NK-92 (cell line): ENCODE measurements at regions not wholly inside any gene's neighbourhood (a gene's known extent, or its start where the extent isn't known, plus 50 kb on each side); places are given as distances from the start of the nearest gene placed in this dataset.
"Not testable (repeated sequence)": the region's sequence is repeated elsewhere in the genome, so short reads cannot be mapped to it uniquely, and the experiment has no call there.

Experiments used
- DNase-seq: peaks from one replicate; lab custom pipeline; 2025; ENCODE audit not compliant: unreplicated experiment; lab: John Stamatoyannopoulos, UW

DNA sequence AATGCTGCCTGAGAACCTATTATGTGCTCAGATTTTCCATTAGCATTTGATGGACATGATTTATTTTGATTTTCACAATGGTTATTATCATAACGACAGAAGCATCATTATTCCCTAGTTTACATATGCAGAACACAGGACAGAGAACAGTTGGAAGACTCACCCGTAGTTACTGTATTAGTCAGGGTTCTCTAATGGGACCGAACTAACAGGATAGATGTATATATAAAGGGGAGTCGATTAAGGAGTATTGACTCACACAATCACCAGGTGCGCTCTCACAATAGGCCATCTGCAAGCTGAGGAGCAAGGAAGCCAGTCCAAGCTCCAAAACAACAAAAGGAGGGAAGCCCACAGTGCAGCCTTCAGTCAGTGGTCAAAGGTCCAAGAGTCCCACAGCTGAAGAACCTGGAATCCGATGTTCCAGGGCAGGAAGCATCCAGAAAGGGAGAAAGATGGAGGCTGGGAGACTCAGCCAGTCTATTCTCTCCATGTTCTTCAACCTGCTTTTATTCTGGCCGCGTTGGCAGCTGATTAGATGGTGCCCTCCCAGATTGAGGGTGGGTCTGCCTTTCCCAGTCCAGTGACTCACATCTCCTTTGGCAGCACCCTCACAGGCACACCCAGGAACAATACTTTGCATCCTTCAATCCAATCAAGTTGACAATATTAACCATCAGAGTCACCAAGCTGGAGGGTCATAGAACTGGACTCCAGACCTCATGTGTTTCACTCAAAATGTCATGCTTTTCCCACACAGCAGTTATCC is 92.7 kb upstream of the XYLT1 start:
- DNase-seq: no peak

DNA sequence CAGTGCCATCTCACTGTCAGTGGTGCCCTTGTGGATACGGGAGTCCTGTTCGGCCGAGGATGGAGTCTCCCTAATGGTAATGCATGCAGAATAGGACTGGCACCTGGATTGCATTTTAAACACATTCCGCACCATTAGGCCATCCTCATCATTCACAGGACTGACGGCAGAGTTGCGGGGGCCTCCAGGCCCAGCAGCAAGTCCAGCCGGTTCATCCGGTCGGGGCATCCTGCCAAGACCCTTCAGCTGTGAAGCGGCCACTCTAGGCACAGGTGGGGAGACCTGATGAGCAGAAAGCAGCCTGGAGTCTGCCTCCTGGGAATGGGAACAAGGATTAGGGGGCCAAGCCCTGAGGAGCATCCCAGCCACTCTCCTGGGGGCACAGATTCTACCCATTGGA is 90.3 kb upstream of the XYLT1 start:
- DNase-seq: no peak

DNA sequence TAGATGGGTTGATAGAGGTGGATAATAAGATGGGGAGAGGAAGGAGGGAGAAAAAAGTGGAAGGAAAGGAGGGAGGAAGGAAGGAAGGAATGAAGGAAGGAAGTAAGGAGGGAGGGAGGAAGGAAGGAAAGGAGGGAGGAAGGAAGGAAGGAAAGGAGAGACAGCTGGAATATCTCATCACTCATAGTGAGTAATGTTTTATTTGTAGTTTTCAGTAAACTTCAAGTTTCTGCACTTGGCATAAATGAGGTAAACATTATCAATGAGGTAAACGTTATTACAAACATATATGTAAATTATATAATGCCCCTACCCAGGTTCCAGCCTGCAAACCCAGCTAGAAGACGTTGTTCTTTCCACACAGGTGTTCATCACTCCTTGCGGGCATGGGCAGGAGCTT is 89.8 kb upstream of the XYLT1 start:
- DNase-seq: no peak

DNA sequence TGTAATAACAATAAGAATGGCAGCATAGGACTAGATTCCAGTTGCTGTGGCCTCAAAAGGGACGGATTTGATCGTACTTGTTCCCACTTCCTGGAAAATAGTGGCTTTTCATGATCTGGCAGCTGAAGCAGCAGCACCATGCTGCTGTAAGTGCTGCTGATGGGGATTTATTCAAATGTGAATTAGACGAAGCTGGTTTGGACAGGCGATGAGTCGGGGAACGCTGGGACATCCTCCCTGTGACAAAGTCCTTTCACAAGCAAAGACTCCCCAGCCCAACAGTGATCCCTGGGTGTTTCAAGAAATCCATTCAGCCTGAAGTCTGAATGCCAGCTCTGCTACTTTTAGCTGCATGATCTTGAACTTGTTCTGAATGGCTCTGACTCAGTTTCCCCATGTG is 88.6 kb upstream of the XYLT1 start:
- no peak for DNase-seq

DNA sequence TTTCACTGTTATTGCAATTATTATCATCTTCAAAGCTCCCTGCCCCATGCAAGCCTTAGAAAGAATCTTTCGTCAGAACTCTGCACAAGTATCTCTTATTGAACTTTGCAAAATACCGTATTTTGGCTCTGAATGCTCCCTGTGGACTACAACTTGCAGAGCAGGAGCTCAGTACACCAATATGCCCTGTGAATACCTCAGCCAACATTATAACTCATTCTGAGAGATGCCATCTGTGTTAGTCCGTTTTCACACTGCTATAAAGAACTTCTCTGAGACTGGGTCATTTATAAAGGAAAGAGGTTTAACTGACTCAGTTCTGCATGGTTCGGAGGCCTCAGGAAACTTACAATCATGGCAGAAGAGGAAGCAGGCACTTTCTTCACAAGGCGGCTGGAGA is 87.2 kb upstream of the XYLT1 start:
- DNase-seq: no peak

DNA sequence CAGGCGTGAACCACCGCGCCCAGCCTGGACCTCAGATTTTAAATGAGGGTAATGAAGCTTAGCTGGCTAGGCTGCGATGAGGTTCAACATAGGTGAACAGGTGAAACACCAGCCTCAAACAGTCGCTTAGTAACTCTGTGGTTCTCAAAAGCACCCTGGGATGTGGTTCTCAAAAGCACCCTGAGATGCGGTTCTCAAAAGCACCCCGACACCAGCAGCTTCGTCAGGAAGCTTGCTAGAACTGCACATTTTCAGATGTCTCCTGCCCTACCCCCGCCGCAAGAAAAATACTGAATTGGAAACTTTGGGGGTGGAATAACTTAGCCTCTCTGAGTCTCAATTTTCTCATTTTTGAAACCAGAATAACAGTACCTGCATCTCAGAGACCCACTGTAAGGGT is 86.7 kb upstream of the XYLT1 start:
- no peak for DNase-seq

DNA sequence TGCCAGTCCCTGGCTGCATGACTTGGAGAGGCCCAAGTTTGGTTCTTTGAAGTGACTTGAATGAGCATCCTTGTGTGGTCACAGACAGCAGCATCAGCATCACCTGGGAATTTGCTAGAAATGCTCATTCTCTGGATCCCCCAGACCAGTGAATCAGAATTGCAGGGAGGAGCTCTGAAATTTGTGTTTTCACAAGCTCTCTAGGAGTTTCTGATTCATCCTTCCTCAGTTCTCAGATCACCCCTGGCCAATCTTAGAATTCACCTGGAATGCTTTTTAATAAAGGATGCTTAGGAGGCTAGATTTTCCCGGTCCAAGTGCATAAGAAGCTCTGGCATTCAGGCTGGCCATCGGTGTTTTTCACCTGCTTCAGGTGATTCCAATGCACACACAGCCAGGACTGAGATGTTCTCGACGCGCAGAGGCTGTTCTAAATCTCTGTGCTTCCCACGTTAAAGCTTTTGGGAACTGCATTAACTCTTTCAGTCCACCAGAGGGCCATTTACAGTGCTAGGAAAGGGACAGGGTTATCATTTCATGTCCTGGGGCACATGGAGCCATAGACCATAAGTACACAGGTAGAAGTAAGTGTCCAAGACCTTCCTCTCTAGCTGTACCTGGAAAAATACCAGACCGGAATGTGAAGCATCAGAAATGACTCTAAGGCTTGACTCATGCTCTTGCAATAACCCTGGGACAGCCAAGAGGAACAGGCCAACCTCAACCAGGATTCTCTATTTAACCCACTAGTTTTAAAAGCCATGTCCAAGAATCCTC is 85.7 kb upstream of the XYLT1 start:
- no peak for DNase-seq

DNA sequence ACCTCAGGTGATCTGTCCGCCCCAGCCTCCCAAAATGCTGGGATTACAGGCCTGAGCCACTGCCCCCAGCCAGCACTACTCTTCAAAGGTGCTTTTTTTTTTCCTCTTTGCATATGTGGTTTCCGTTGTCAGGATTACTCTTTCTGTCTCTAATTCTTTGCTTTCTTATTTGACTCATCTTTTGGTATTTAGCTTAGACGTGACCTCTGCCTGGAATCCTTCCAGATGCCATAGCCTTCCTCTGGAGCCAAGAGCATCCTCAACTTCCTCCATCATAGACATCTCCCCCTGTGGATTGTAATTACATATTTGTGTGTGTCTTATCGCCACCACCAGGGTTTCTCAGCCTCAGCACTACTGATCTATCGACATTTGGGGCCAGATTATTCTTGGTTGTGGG is 84.4 kb upstream of the XYLT1 start:
- DNase-seq: no peak

DNA sequence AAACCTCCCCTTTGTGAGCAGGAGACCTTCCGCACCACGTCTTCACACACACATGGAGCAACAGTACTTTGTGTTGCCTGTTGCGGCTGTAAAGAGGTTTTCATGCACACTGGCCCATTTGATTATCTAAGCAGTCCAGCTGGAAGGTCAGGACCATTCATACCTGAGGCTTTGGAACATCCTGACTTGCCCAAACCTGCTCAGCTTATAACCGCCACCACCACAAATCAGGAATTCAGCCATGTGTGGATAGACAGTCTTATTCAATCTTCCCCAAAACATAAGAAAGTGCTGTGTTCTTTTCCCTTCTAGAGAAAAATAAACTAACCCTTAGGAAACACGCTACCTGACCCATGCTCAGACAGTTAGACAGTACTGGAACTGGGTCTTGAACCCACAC is 81.6 kb upstream of the XYLT1 start:
- DNase-seq: no peak

DNA sequence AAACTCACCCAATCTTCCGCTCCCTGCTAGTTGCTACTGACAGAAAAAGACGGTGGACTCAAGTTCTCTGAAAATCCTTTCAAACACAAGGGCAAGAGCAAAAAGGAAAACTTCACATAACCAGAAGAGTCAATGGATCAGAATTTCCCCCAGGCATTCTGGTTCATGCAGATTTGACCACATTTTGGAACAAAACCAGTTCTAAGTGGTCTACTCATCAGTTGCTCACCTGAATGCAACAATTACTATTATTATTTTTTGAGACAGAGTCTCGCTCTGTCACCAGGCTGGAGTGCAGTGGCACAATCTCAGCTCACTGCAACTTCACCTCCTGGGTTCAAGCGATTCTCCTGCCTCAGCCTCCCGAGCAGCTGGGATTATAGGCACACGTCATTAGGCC is 80.9 kb upstream of the XYLT1 start:
- not testable (repeated sequence) for DNase-seq

DNA sequence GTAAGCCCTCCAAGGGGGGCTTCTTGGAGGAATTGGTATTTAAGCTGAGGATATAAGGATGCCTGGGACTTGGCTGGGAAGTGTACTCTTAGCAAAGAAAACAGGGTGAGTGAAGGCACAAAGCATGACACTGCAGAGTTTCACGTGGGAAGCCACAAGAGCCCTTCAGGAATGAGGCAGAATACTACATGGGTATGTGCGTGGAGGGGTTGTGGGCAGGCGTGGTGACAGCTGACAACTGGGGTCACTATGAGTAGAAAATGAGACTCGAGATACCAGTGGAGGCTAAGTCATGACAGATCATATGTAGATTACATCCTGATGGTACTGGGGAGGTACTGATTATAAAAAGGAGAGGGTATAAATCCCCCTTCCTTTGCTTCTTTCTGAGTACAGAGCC is 78.1 kb upstream of the XYLT1 start:
- DNase-seq: no peak

DNA sequence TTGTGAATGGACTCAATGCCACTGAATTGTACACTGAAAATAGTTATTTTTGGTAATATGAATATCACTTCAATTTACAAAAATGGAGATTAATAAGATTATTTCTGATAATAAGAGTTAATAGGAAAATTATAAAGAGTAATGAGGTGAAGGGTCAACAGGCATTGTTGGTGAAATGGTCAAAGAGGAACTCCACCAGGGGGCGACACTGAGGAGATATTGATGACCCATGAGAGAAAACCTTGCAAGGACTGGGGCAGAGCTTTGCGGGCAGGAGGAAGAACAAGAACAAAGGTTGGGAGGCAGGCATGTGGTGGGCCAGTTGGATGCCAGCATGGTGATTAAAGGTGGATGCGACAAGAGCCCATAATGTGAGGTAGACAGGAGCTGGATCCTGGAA is 74.0 kb upstream of the XYLT1 start:
- no peak for DNase-seq

DNA sequence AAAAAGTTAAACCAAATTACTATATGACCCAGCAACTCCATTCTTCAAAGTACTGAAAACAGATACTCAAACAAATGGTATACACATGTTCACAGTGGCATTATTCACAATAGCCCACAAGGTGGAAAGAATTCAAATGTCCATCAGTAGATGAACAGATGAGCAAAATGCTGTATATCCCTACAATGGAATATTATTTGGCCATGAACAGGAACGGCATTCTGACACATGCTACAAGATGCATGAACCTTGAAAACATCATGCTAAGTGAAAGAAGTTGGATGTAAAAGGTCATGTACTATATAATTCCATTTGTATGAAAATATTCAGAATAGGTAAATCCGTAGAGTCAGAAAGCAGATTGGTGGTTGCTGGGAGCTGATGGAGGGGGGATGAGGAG is 73.5 kb upstream of the XYLT1 start:
- DNase-seq: no peak

DNA sequence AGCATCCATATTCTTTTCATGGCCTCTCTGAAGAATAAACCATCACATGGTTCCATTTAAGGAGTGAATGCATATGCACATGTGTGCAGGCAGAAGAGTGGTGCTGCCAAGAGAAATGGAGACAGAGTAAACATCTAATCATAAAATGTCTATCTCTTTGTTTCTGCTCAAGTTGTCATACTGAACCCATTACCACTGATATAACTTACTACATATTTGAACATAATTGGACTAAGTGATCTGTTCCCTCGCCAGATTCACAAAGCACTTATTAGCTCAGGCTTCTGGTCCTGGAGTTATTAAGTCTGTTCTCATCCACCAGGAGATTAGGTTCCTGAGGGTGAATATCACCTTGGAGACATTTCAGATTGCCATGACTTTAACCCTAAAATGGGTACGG is 72.3 kb upstream of the XYLT1 start:
- no peak for DNase-seq

DNA sequence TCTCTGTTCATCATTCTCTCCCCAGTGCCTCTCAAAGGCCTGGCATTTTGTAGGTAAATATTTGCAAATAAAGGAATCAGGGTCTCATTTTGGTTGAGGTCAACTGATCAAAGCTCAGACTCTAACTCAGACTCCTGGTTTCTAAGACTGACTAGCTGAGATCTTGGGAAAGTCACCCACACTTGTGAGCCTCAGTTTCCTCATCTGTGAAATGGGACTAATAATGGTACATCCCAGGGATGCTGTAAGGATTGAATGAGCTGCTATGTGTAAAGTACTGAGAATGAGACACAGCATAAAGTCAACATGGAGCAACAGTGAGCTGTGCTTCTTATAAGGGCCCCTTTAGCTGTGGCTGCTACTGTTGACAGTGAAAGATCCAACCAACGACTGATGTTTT is 70.6 kb upstream of the XYLT1 start:
- DNase-seq: no peak

DNA sequence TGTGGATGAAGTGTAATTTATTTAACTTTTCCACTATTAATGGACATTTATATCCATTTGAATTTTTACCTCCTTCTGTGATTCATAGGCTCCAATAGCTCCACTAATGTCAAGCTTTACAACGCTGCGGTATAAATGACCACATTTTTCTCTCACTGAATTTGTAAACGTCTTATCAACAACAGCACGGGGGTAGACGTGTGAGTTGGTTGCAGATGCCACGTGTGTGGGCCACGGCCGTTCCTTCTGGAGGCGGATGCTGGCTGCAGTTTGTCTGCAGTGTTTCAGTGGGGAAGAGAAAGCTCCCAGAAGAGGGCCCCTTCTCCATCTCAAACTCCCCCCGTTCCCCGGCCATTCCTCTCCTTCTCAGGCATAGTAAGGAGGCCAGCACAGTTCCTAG is 68.2 kb upstream of the XYLT1 start:
- no peak for DNase-seq

DNA sequence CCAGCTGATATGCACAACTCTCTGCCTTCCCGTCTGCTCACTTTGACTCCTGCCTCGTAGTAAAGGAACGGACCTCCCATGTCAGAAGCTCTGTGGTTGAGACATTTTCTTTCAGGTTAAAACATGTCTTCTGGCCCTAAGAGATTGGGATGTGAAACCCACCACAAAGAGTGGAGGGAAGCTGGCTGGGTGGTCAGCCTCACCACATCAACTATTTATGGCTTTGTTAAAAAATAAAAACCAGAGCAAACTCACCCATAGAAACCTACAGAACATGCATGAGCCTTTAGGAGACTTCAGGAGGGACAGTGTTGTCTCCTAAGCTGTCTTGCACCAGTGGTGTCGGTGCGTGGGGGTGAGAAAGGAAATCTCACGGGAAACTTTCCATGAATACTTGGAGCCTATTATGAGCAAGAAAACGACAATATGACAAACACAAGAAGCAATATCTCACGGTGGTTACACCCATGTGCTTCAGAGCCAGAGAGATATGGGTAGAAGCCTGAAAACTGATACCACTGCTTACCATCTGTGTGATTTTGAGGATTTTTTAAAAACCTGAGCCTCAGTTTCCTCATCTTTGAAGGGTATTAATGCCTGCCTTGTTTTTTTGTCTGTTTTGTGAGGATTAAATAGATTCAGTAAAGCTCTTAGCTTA is 61.7 kb upstream of the XYLT1 start:
- DNase-seq: no peak

DNA sequence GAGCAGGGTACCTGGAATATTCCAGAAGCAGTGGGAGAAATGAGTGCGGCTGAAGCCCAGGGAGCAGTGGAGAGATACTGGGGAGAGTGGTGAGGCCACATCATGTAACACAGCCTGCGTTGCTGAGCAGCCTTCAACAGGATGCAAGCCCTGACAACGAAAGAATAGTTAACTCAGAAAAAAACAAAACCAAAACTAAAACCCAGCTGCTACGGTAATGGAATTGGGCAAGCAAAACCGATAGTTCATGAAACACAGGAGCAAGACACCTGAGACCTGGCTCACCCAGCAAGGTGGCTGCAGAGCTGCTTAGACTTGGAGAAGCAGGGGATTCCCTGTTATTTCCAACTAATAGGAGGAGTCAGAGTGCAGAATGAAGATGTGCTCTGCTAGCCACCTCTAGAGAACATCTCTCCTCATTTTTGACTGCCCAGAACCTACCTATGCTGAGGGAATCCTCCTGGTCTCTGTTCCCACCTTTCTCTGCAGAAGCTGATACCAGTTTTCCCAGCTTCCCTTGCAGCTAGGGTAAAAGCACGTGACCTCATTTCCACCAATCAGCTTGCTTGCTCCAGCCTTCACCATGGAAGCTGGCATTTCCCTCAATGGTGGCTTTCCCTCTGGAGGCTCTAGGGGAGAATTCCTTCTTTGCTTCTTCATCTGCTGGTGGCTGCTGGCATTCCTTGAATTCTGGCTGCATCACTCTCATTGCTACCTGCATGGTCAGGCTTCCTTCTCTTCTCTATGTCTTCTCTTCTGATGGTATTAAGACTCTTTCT is 59.4 kb upstream of the XYLT1 start:
- DNase-seq: no peak

DNA sequence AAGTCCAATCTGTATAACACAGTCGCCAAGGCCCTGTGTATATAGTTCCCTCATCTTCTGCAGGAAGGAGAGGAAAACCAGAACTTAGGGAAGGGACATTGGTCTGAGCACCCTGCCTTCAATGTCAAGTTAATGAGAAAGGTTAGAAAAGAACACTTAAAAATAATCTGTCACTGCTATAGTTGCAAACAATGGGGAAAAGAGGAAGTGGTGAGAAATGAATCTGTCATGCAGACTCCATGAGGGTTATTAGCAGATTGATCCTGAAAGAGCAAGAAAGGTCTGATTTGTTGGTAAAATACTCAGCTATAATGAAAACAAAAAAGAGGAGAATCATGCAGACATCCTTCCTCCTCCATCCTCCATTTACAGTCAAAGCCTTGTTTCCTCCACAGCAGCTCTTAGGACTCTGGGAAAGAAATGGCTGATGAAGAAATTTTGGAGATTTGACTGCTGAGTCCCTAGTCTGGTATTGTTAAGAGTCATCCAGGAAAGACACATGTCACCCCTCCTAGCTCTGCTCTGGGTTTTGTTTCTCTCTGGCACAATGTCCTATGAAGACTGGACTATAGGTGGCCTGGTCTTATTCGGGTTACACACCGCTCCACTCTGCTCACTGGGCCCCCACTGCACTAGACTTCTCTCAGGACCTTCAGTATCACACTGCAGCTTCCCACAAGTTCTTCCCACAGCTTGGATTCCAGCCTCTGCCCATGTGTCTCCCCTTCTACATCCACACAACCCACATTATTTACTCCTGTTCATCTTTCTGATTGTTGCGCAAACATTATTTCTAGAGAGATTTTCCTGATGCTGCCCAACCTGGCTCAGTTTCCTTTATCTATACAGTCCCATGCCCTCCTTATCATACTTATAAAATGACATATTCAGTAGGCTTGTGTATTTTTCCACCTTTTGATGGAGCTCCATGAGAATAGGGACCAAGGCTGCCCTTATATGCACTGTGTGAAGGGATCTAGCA is 56.5 kb upstream of the XYLT1 start:
- no peak for DNase-seq

DNA sequence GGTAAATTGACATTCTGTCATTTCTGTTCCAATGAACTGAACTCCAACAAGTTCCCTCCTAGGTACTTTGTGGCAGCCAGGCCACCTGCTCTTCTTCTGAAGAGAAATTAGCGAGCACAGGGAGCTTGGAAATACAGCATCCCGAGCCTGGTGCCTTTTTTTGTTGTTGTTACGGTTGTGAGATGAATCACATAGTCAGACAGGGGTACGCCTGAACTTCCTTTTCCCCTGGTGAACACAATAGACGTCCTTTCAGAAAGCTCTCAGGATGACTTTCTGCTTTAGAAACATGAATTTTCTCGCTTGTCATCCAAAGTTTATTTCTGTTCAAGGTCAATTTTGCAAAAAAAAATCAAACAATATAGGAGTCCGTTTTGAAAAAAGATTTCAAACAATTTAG is 53.9 kb upstream of the XYLT1 start:
- DNase-seq: no peak
